22Rv1 (cell line): ENCODE measurements at regions not wholly inside any gene's neighbourhood (a gene's known extent, or its start where the extent isn't known, plus 50 kb on each side); places are given as distances from the start of the nearest gene placed in this dataset.

Experiments
- ZFX ChIP-seq: fragments of 450-650 bp; IDR thresholded peaks from 2 replicates; pipeline ENCODE4 v1.6.1; 2017; ENCODE audit warnings: antibody characterized with exemption, borderline replicate concordance
- TF ChIP-seq, protein P1 (sequence below): fragments of 450-650 bp; IDR thresholded peaks from 2 replicates; pipeline ENCODE4 v1.5.1; 2017; ENCODE audit warnings: mild to moderate bottlenecking

DNA sequence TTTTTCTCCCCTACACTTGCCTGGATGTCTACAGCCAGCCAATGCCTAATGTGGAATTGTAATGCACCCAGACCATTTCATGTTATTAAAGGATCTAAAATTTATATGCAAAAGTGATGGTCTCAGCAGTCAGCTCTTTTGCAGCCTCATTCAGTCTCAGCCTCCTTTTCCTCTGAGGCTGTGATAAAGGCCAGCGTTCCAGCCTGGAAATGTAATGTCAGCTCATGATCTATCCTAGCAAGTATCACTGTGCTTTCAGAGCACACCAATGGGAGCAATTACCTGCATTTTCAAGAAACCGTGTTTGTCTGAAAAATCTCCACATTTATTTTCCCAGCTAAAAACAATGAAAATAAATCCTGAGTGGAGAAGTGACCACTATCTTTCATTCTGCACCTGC lies 274.6 kb downstream of the CDH20 start:
- TF ChIP-seq, protein P1, sequence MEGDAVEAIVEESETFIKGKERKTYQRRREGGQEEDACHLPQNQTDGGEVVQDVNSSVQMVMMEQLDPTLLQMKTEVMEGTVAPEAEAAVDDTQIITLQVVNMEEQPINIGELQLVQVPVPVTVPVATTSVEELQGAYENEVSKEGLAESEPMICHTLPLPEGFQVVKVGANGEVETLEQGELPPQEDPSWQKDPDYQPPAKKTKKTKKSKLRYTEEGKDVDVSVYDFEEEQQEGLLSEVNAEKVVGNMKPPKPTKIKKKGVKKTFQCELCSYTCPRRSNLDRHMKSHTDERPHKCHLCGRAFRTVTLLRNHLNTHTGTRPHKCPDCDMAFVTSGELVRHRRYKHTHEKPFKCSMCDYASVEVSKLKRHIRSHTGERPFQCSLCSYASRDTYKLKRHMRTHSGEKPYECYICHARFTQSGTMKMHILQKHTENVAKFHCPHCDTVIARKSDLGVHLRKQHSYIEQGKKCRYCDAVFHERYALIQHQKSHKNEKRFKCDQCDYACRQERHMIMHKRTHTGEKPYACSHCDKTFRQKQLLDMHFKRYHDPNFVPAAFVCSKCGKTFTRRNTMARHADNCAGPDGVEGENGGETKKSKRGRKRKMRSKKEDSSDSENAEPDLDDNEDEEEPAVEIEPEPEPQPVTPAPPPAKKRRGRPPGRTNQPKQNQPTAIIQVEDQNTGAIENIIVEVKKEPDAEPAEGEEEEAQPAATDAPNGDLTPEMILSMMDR: no peak
- TF ChIP-seq ZFX: no peak
